Ishikawa (cell line): ENCODE measurements at regions not wholly inside any gene's neighbourhood (a gene's known extent, or its start where the extent isn't known, plus 50 kb on each side); places are given as distances from the start of the nearest gene placed in this dataset.

Experiments used
- CEBPB ChIP-seq: IDR thresholded peaks from 2 replicates; pipeline ENCODE4 v1.6.1; 2012
- CREB1 ChIP-seq: IDR thresholded peaks from 2 replicates; pipeline ENCODE4 v1.6.1; 2012; ENCODE audit warnings: low read depth
- EGR1 ChIP-seq: IDR thresholded peaks from 2 replicates; pipeline ENCODE4 v1.6.1; 2012
- EP300 ChIP-seq: IDR thresholded peaks from 2 replicates; pipeline ENCODE4 v1.6.1; 2012; ENCODE audit warnings: borderline replicate concordance
- FOXM1 ChIP-seq: IDR thresholded peaks from 2 replicates; pipeline ENCODE4 v1.6.1; 2012; ENCODE audit warnings: low read depth, borderline replicate concordance
- NFIC ChIP-seq: IDR thresholded peaks from 2 replicates; pipeline ENCODE4 v1.6.1; 2012
- RAD21 ChIP-seq: IDR thresholded peaks from 2 replicates; pipeline ENCODE4 v1.6.1; 2012; ENCODE audit warnings: low read depth
- TAF1 ChIP-seq: IDR thresholded peaks from 2 replicates; pipeline ENCODE4 v1.6.1; 2012; ENCODE audit warnings: low read depth, mild to moderate bottlenecking
- TCF12 ChIP-seq: IDR thresholded peaks from 2 replicates; pipeline ENCODE4 v1.6.1; 2012; ENCODE audit warnings: low read depth
- TEAD4 ChIP-seq: IDR thresholded peaks from 2 replicates; pipeline ENCODE4 v1.6.1; 2012
- YY1 ChIP-seq: IDR thresholded peaks from 2 replicates; pipeline ENCODE4 v1.6.1; 2012; ENCODE audit warnings: low read depth
- ZBTB7A ChIP-seq: IDR thresholded peaks from 2 replicates; pipeline ENCODE4 v1.6.1; 2012; ENCODE audit warnings: low read depth
- TF ChIP-seq, protein P1 (sequence below): IDR thresholded peaks from 2 replicates; pipeline ENCODE4 v1.6.1; 2012; ENCODE audit warnings: low read depth, mild to moderate bottlenecking
- TF ChIP-seq, protein P2 (sequence below): IDR thresholded peaks from 2 replicates; pipeline ENCODE4 v1.6.1; 2012
- TF ChIP-seq, protein P3 (sequence below): IDR thresholded peaks from 2 replicates; pipeline ENCODE4 v1.6.1; 2012

DNA sequence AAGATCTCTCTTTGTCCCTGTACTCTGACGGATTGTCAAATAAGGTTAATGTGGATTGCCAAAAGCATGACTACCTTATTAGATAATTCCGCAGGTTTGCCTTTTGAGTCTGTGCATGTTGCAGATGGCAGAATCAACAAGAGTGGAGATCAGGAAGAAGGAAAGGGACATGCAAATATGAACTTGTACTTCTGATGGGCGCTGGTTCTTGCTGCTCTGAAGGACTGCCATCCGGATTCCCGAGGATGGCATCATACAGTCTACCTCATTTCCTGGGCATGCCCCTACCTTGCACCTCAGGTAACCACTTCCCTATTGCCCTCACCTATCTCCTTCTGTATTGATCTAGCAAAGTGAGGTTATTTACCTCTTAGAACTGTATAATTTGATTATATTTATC, 504.2 kb downstream of the ACTL7B start:
- TF ChIP-seq, protein P1, sequence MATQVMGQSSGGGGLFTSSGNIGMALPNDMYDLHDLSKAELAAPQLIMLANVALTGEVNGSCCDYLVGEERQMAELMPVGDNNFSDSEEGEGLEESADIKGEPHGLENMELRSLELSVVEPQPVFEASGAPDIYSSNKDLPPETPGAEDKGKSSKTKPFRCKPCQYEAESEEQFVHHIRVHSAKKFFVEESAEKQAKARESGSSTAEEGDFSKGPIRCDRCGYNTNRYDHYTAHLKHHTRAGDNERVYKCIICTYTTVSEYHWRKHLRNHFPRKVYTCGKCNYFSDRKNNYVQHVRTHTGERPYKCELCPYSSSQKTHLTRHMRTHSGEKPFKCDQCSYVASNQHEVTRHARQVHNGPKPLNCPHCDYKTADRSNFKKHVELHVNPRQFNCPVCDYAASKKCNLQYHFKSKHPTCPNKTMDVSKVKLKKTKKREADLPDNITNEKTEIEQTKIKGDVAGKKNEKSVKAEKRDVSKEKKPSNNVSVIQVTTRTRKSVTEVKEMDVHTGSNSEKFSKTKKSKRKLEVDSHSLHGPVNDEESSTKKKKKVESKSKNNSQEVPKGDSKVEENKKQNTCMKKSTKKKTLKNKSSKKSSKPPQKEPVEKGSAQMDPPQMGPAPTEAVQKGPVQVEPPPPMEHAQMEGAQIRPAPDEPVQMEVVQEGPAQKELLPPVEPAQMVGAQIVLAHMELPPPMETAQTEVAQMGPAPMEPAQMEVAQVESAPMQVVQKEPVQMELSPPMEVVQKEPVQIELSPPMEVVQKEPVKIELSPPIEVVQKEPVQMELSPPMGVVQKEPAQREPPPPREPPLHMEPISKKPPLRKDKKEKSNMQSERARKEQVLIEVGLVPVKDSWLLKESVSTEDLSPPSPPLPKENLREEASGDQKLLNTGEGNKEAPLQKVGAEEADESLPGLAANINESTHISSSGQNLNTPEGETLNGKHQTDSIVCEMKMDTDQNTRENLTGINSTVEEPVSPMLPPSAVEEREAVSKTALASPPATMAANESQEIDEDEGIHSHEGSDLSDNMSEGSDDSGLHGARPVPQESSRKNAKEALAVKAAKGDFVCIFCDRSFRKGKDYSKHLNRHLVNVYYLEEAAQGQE = no peak
- TF ChIP-seq ZBTB7A (no peak), CREB1 (no peak), YY1 (no peak), TEAD4 (no peak), FOXM1 (no peak), NFIC (no peak), CEBPB (no peak), TCF12 (no peak), TAF1 (no peak), RAD21 (no peak), EP300 (no peak), EGR1 (no peak)
- TF ChIP-seq, protein P2, sequence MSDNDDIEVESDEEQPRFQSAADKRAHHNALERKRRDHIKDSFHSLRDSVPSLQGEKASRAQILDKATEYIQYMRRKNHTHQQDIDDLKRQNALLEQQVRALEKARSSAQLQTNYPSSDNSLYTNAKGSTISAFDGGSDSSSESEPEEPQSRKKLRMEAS = no peak
- TF ChIP-seq, protein P3, sequence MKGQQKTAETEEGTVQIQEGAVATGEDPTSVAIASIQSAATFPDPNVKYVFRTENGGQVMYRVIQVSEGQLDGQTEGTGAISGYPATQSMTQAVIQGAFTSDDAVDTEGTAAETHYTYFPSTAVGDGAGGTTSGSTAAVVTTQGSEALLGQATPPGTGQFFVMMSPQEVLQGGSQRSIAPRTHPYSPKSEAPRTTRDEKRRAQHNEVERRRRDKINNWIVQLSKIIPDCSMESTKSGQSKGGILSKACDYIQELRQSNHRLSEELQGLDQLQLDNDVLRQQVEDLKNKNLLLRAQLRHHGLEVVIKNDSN = no peak

DNA sequence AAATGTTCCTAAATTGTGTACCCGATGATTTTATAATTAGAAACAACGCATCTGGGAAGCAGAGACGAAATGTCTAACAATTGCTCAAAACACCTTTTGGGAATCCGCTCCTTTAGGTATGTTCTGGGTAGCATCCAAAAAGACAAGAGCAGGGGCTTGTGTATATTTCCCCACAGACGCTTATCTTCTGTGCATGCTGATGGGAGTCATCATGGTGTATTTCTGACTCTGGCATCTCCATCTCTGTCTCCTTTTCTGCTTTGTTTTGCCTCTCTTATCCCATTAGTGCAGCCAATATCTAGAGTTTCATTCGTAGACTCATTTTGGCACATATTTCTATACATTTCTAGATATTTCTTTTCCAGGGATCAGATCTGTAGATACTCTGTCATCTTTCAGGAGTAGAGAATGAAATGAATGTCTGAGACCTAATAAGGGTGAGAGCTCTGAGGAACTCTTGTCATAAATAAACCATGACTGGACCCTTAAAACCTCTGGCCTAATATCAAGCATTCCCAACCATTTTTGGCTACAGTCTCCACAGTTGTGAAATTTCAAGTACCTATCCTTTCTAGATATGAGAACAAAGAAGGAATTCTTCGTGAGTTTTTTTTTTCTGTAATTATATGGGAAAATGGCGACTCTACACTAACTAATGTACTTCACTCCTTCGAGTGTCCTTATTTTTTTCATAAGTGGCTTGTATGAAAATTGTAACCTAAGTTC, 508.2 kb downstream of the ACTL7B start:
- TF ChIP-seq TCF12 (no peak), FOXM1 (no peak), RAD21 (no peak), EGR1 (no peak), YY1 (no peak), CEBPB (no peak), EP300 (no peak), TEAD4 (no peak), NFIC (no peak)
- TF ChIP-seq, protein P1 = no peak
- TF ChIP-seq, protein P2 = no peak

DNA sequence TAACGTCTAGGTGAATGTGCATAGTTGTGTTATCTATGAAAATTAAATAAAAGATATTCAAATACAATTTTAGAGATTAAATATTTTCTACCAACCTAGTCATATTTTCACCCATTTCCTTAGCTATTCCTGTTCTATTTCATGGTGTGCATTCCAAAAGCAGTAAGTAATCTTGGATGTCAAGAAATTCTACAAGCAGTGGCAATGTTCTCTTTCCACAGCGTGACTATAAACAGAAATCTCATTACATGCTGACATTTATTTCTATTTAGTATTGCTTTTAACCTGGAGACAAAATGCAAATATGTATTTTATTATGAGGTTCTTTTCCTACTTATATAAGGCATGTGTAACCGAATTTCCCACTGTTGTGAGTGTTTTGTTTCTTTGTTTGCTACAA, 510.0 kb downstream of the ACTL7B start:
- TF ChIP-seq TEAD4 (no peak), TAF1 (no peak), YY1 (no peak), RAD21 (no peak), FOXM1 (no peak), EP300 (no peak), ZBTB7A (no peak), CREB1 (no peak), CEBPB (no peak)
- TF ChIP-seq, protein P3 = no peak
- TF ChIP-seq, protein P1 = no peak
- TF ChIP-seq, protein P2 = no peak

DNA sequence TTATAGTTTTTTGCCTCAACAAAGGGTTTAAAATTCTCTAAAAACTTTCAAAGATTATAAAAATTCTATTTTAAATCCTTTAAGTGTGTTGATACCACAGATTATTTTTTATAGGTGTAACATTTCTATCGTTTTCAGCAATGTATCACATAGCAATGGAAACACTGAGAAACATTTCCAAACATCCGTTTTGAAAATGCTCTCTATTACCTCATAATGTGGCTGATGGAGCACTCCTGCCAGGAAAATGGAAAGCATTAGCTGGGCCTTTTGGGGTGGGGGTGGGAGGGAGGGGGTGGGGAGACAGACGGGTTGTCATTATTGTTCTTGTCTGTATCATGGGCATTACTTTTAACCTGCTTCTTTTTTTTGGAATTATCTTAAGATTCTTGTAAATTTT, 516.5 kb downstream of the ACTL7B start:
- TF ChIP-seq TAF1 = no peak
- TF ChIP-seq, protein P2 = no peak
- TF ChIP-seq, protein P1 = no peak
- TF ChIP-seq, protein P3 = no peak
- no peak for TF ChIP-seq TEAD4
- no peak for TF ChIP-seq TCF12
- TF ChIP-seq RAD21 = no peak
- no peak for TF ChIP-seq YY1
- TF ChIP-seq NFIC = no peak
- TF ChIP-seq CREB1 = no peak
- TF ChIP-seq FOXM1 = no peak
- no peak for TF ChIP-seq CEBPB
- TF ChIP-seq ZBTB7A = no peak
- TF ChIP-seq EGR1 = no peak
